Cardiac fibroblast (primary cell): ENCODE measurements at regions not wholly inside any gene's neighbourhood (a gene's known extent, or its start where the extent isn't known, plus 50 kb on each side); places are given as distances from the start of the nearest gene placed in this dataset.
"Not testable (repeated sequence)": the region's sequence is repeated elsewhere in the genome, so short reads cannot be mapped to it uniquely, and the experiment has no call there.

Experiments used
- DNase-seq, 2 donors: peaks; one replicate each; pipeline versions ENCODE4 v3.0.0 to v3.0.0-alpha.2; 2010; ENCODE audit warnings: low read depth in 2 of 2
- H3K4me3 ChIP-seq, 2 donors: replicated peaks in 1 of 2; 1 replicate in 1 of 2; 2 replicates in 1 of 2; pipeline ENCODE4 v1.5.1; 2011; ENCODE audit warnings: low read depth in 2 of 2, low read length in 2 of 2, mild to moderate bottlenecking in 2 of 2, moderate library complexity in 1 of 2
- CTCF ChIP-seq: IDR thresholded peaks from one replicate; pipeline ENCODE4 v1.5.1; 2011; ENCODE audit warnings: low read depth, mild to moderate bottlenecking, low read length, inconsistent platforms

GRCh38 chr6:81886157-81886556 lies 133.7 kb upstream of the TENT5A start:
- H3K4me3 ChIP-seq, result no peak overlapping the region
- no peak for DNase-seq
- TF ChIP-seq CTCF, result no peak

- no peak for DNase-seq
- no peak for TF ChIP-seq CTCF
Measured at GRCh38 chr6:81881660-81882059, 129.2 kb upstream of the TENT5A start.

GRCh38 chr6:81878479-81878878 lies 126.0 kb upstream of the TENT5A start:
- peak in 1 of 2 donors; percentile 43 for DNase-seq
- no peak for TF ChIP-seq CTCF

More at GRCh38 chr6:81881660-81882059, 129.2 kb upstream of the TENT5A start:
- H3K4me3 ChIP-seq, result no peak overlapping the region

GRCh38 chr6:81876971-81877370 lies 124.5 kb upstream of the TENT5A start:
- DNase-seq, result peak in 1 of 2 donors; percentile 33
- no peak overlapping the region for H3K4me3 ChIP-seq
- no peak for TF ChIP-seq CTCF

More at GRCh38 chr6:81878479-81878878, 126.0 kb upstream of the TENT5A start:
- no peak overlapping the region for H3K4me3 ChIP-seq

- H3K4me3 ChIP-seq, result no peak overlapping the region
- DNase-seq, result no peak
- no peak for TF ChIP-seq CTCF
Measured at GRCh38 chr6:81875782-81876293, 123.4 kb upstream of the TENT5A start.

GRCh38 chr6:81869749-81870508 lies 117.4 kb upstream of the TENT5A start:
- not testable (repeated sequence) for H3K4me3 ChIP-seq, DNase-seq

GRCh38 chr6:81865712-81866111 lies 113.2 kb upstream of the TENT5A start:
- peak; percentile 38 to 51 for DNase-seq
- TF ChIP-seq CTCF, result no peak
- no peak overlapping the region for H3K4me3 ChIP-seq
